Muscle of leg (tissue), 3 donors: ENCODE measurements at regions not wholly inside any gene's neighbourhood (a gene's known extent, or its start where the extent isn't known, plus 50 kb on each side); places are given as distances from the start of the nearest gene placed in this dataset.

Source experiments
- DNase-seq: peaks from one replicate; pipeline ENCODE4 v3.0.0; 2013
- H3K27ac ChIP-seq: one replicate; pipeline ENCODE4 v1.5.1; 2013; ENCODE audit warnings: mild to moderate bottlenecking, low read length, control low read depth
- H3K27me3 ChIP-seq: one replicate; pipeline ENCODE4 v1.6.1; 2013; ENCODE audit warnings: low read length; ENCODE audit not compliant: control insufficient read depth, insufficient read depth
- H3K36me3 ChIP-seq: one replicate; pipeline ENCODE4 v1.6.1; 2013; ENCODE audit warnings: low read length; ENCODE audit not compliant: control insufficient read depth, insufficient read depth
- H3K4me1 ChIP-seq: one replicate; pipeline ENCODE4 v1.6.1; 2013; ENCODE audit warnings: low read length; ENCODE audit not compliant: control insufficient read depth, insufficient read depth
- H3K4me3 ChIP-seq: one replicate; pipeline ENCODE4 v1.5.1; 2013; ENCODE audit warnings: low read length, control low read depth
- H3K9me3 ChIP-seq: replicated peaks from 2 replicates; pipeline ENCODE4 v1.6.1; 2013; ENCODE audit warnings: low read depth, low read length; ENCODE audit not compliant: control insufficient read depth
- WGBS: methylation state at CpG from one replicate; pipeline ENCODE4 v1.1.5; 2013; ENCODE audit warnings: missing lambda C conversion rate; ENCODE audit not compliant: insufficient coverage; 5-methylcytosine and 5-hydroxymethylcytosine counted together

- Histone ChIP-seq H3K4me3 (no peak overlapping the region), H3K9me3 (peaks cover 16% of the 10 kb centered on the region), H3K4me1 (no peaks in the 10 kb centered on the region), H3K36me3 (no peaks in the 10 kb centered on the region), H3K27me3 (no peaks in the 10 kb centered on the region), H3K27ac (no peak overlapping the region)
- whole genome bisulfite sequencing, result no CpG with 5 or more reads among the region's 1 CpG
- DNase-seq, result no peak
Observed at GRCh38 chr3:111244760-111245159, 173.1 kb downstream of the NECTIN3 start.

GRCh38 chr3:111246967-111247760 is 175.5 kb downstream of the NECTIN3 start:
- DNase-seq, result no peak
- Histone ChIP-seq H3K9me3 (peaks cover 9% of the 10 kb centered on the region), H3K27me3 (no peaks in the 10 kb centered on the region), H3K36me3 (no peaks in the 10 kb centered on the region), H3K4me3 (no peak overlapping the region), H3K27ac (no peak overlapping the region), H3K4me1 (no peaks in the 10 kb centered on the region)
- WGBS, result 54% methylated on average over 3 of the region's 7 CpGs

- H3K27me3 ChIP-seq, result no peaks in the 10 kb centered on the region
- no peak for DNase-seq
- WGBS, result no CpG with 5 or more reads among the region's 1 CpG
- H3K9me3 ChIP-seq, result no peaks in the 10 kb centered on the region
- H3K27ac ChIP-seq, result no peak overlapping the region
- H3K4me3 ChIP-seq, result no peak overlapping the region
- no peaks in the 10 kb centered on the region for H3K4me1 ChIP-seq
- H3K36me3 ChIP-seq, result no peaks in the 10 kb centered on the region
Observed at GRCh38 chr3:111248406-111248805, 176.8 kb downstream of the NECTIN3 start.

GRCh38 chr3:111249421-111249820 is 177.8 kb downstream of the NECTIN3 start:
- no peaks in the 10 kb centered on the region for H3K27me3 ChIP-seq
- H3K36me3 ChIP-seq, result no peaks in the 10 kb centered on the region

GRCh38 chr3:111252779-111253178 is 181.2 kb downstream of the NECTIN3 start:
- no peaks in the 10 kb centered on the region for H3K4me1 ChIP-seq
- H3K36me3 ChIP-seq, result no peaks in the 10 kb centered on the region
- H3K9me3 ChIP-seq, result no peaks in the 10 kb centered on the region
- no peaks in the 10 kb centered on the region for H3K27me3 ChIP-seq
- DNase-seq, result peak; percentile 11
- 38% methylated on average over 1 of the region's 3 CpGs for WGBS
- no peak overlapping the region for H3K27ac ChIP-seq
- no peak overlapping the region for H3K4me3 ChIP-seq

More at GRCh38 chr3:111249421-111249820, 177.8 kb downstream of the NECTIN3 start:
- Histone ChIP-seq H3K4me3 (no peak overlapping the region), H3K4me1 (no peaks in the 10 kb centered on the region), H3K9me3 (no peaks in the 10 kb centered on the region), H3K27ac (no peak overlapping the region)
- no peak for DNase-seq

GRCh38 chr3:111253733-111254132 is 182.1 kb downstream of the NECTIN3 start:
- H3K4me1 ChIP-seq, result no peaks in the 10 kb centered on the region
- no peak overlapping the region for H3K4me3 ChIP-seq
- H3K36me3 ChIP-seq, result no peaks in the 10 kb centered on the region
- WGBS, result 97% methylated on average over 2 of the region's 2 CpGs
- DNase-seq, result no peak
- no peaks in the 10 kb centered on the region for H3K9me3 ChIP-seq
- H3K27me3 ChIP-seq, result no peaks in the 10 kb centered on the region
- no peak overlapping the region for H3K27ac ChIP-seq

- no peak overlapping the region for H3K27ac ChIP-seq
- no peaks in the 10 kb centered on the region for H3K36me3 ChIP-seq
- no peaks in the 10 kb centered on the region for H3K4me1 ChIP-seq
- no peaks in the 10 kb centered on the region for H3K9me3 ChIP-seq
- no peaks in the 10 kb centered on the region for H3K27me3 ChIP-seq
- no peak overlapping the region for H3K4me3 ChIP-seq
- no peak for DNase-seq
Observed at GRCh38 chr3:111260878-111261277, 189.3 kb downstream of the NECTIN3 start.

GRCh38 chr3:111269777-111270176 is 198.2 kb downstream of the NECTIN3 start:
- H3K4me3 ChIP-seq, result no peak overlapping the region
- WGBS, result no CpG with 5 or more reads among the region's 2 CpGs
- DNase-seq, result no peak
- no peaks in the 10 kb centered on the region for H3K4me1 ChIP-seq
- H3K27me3 ChIP-seq, result no peaks in the 10 kb centered on the region
- H3K9me3 ChIP-seq, result no peaks in the 10 kb centered on the region
- H3K36me3 ChIP-seq, result no peaks in the 10 kb centered on the region
- no peak overlapping the region for H3K27ac ChIP-seq

GRCh38 chr3:111277226-111277625 is 205.6 kb downstream of the NECTIN3 start:
- Histone ChIP-seq H3K27me3 (no peaks in the 10 kb centered on the region), H3K4me1 (no peaks in the 10 kb centered on the region), H3K27ac (no peak overlapping the region), H3K4me3 (no peak overlapping the region), H3K36me3 (no peaks in the 10 kb centered on the region), H3K9me3 (no peaks in the 10 kb centered on the region)
- peak; percentile 47 for DNase-seq
- WGBS, result 0% methylated on average over 2 of the region's 4 CpGs

GRCh38 chr3:111278959-111279358 is 207.3 kb downstream of the NECTIN3 start:
- no peaks in the 10 kb centered on the region for H3K36me3 ChIP-seq
- H3K4me3 ChIP-seq, result no peak overlapping the region
- no peaks in the 10 kb centered on the region for H3K27me3 ChIP-seq
- H3K27ac ChIP-seq, result no peak overlapping the region
- H3K4me1 ChIP-seq, result no peaks in the 10 kb centered on the region
- no peak for DNase-seq
- no peaks in the 10 kb centered on the region for H3K9me3 ChIP-seq

- DNase-seq, result no peak
- Histone ChIP-seq H3K4me3 (no peak overlapping the region), H3K36me3 (no peaks in the 10 kb centered on the region), H3K4me1 (no peaks in the 10 kb centered on the region), H3K9me3 (no peaks in the 10 kb centered on the region), H3K27ac (no peak overlapping the region), H3K27me3 (no peaks in the 10 kb centered on the region)
- WGBS, result 75% methylated on average over 6 of the region's 6 CpGs
Observed at GRCh38 chr3:111282024-111282423, 210.4 kb downstream of the NECTIN3 start.
